Endothelial cell of umbilical vein (primary cell): ENCODE measurements at regions not wholly inside any gene's neighbourhood (a gene's known extent, or its start where the extent isn't known, plus 50 kb on each side); places are given as distances from the start of the nearest gene placed in this dataset.

Source experiments
- BruUV-seq: library from RNA; stranded (reverse); fragments of 400-500 nt; replicated peaks from 2 replicates; lab custom pipeline; 2021; lab: Mats Ljungman, UMichigan
- CTCF ChIA-PET: fragments of 300-600, 350-600 bp; sonication (Branson Sonifier 250); formaldehyde crosslinking; loops from one replicate; lab custom pipeline; 2021; ENCODE audit warnings: antibody characterized with exemption, inconsistent platforms; lab: Charles Lee
- POLR2A ChIA-PET: fragments of 300-600, 350-600 bp; sonication (Branson Sonifier 250); formaldehyde crosslinking; loops from one replicate; lab custom pipeline; 2021; ENCODE audit warnings: antibody characterized with exemption, inconsistent platforms; lab: Charles Lee
- DNase-seq: peaks from one replicate; pipeline ENCODE4 v3.0.0-alpha.2; 2011; ENCODE audit warnings: low read depth, low spot score
- FAIRE-seq: peaks from 2 replicates; lab custom pipeline; 2011; peaks lifted over from hg19 to GRCh38; lab: Jason Lieb, UNC
- H2AFZ ChIP-seq: 2 replicates; pipeline ENCODE4 v1.6.0; 2012; ENCODE audit warnings: low read depth, low read length, control low read depth, inconsistent platforms
- H3K27ac ChIP-seq: 2 replicates; pipeline ENCODE4 v1.5.1; 2011; ENCODE audit warnings: low read depth, mild to moderate bottlenecking, control low read depth, low read length, moderate library complexity; ENCODE audit not compliant: insufficient read depth
- H3K27me3 ChIP-seq, 2 experiments: 2 replicates each; pipeline versions ENCODE4 v1.6.0 to v1.6.1; 2011; ENCODE audit warnings: low read length in 2 of 2, mixed read lengths in 1 of 2; ENCODE audit not compliant: control insufficient read depth in 2 of 2, insufficient read depth in 2 of 2
- H3K36me3 ChIP-seq, 2 experiments: 2 replicates in 1 of 2; 3 replicates in 1 of 2; pipeline ENCODE4 v1.5.1; 2011; ENCODE audit warnings: low read length in 2 of 2, mild to moderate bottlenecking in 1 of 2, moderate library complexity in 1 of 2; ENCODE audit not compliant: control insufficient read depth in 2 of 2, insufficient read depth in 2 of 2; ENCODE audit errors: extremely low read depth in 1 of 2
- H3K4me1 ChIP-seq: 3 replicates; pipeline ENCODE4 v1.5.1; 2011; ENCODE audit warnings: mild to moderate bottlenecking, low read length; ENCODE audit not compliant: control insufficient read depth, insufficient read depth; ENCODE audit errors: extremely low read depth
- H3K4me2 ChIP-seq: 2 replicates; pipeline ENCODE4 v1.6.1; 2011; ENCODE audit warnings: low read length, control low read depth, mixed read lengths; ENCODE audit not compliant: insufficient read depth
- H3K4me3 ChIP-seq, 3 experiments: fragments of 200-600 bp in 1 of 3; sonication (generic), shearing (Covaris generic) in 1 of 3; replicated peaks in 1 of 3; 2 replicates each; pipeline ENCODE4 v1.5.1; 2011 to 2016; ENCODE audit warnings: control low read depth in 3 of 3, low read length in 3 of 3, mild to moderate bottlenecking in 2 of 3, inconsistent platforms in 1 of 3, low read depth in 1 of 3, moderate library complexity in 1 of 3; ENCODE audit not compliant: insufficient read depth in 1 of 3
- H3K79me2 ChIP-seq: 2 replicates; pipeline ENCODE4 v1.6.0; 2012; ENCODE audit warnings: low read length, inconsistent platforms; ENCODE audit not compliant: control insufficient read depth, insufficient read depth
- H3K9ac ChIP-seq: replicated peaks from 2 replicates; pipeline ENCODE3; 2011; ENCODE audit warnings: low read length, control low read depth; ENCODE audit not compliant: insufficient read depth; ENCODE audit errors: extremely low read depth
- H3K9me1 ChIP-seq: replicated peaks from 3 replicates; pipeline ENCODE4 v1.6.0; 2011; ENCODE audit warnings: mild to moderate bottlenecking, low read length; ENCODE audit not compliant: control insufficient read depth, insufficient read depth; ENCODE audit errors: extremely low read depth
- H3K9me3 ChIP-seq: replicated peaks from 2 replicates; pipeline ENCODE4 v1.5.1; 2012; ENCODE audit warnings: low read length, inconsistent platforms; ENCODE audit not compliant: control insufficient read depth, insufficient read depth
- H4K20me1 ChIP-seq: replicated peaks from 2 replicates; pipeline ENCODE3; 2011; ENCODE audit warnings: mild to moderate bottlenecking, low read length; ENCODE audit not compliant: control insufficient read depth, insufficient read depth; ENCODE audit errors: extremely low read depth
- CTCF ChIP-seq, 2 donors: IDR thresholded peaks; 1 replicate in 1 of 2; 2 replicates in 1 of 2; pipeline ENCODE4 v1.5.1; 2011; ENCODE audit warnings: low read length in 2 of 2, mild to moderate bottlenecking in 2 of 2, moderate library complexity in 2 of 2, control low read depth in 1 of 2, inconsistent platforms in 1 of 2, low read depth in 1 of 2; ENCODE audit not compliant: insufficient read depth in 1 of 2; ENCODE audit errors: extremely low read depth in 1 of 2
- EZH2 ChIP-seq: IDR thresholded peaks from 2 replicates; pipeline ENCODE4 v1.6.1; 2012; ENCODE audit warnings: borderline replicate concordance, low read depth, mild to moderate bottlenecking, moderate library complexity, low read length, inconsistent platforms; ENCODE audit not compliant: severe bottlenecking
- FOS ChIP-seq: IDR thresholded peaks from 2 replicates; pipeline ENCODE4 v1.6.1; 2011; ENCODE audit warnings: mild to moderate bottlenecking, low read length, moderate library complexity, borderline replicate concordance; ENCODE audit not compliant: insufficient read depth
- GATA2 ChIP-seq: IDR thresholded peaks from 2 replicates; pipeline ENCODE4 v1.7.0; 2011; ENCODE audit warnings: low read depth, mild to moderate bottlenecking, moderate library complexity, mixed read lengths, low read length; ENCODE audit not compliant: insufficient read length, insufficient read depth
- JUN ChIP-seq: IDR thresholded peaks from 2 replicates; pipeline ENCODE4 v1.6.1; 2011; ENCODE audit warnings: borderline replicate concordance, low read depth; ENCODE audit not compliant: insufficient read length, insufficient read depth
- MAX ChIP-seq: IDR thresholded peaks from 2 replicates; pipeline ENCODE4 v1.6.1; 2011; ENCODE audit not compliant: insufficient read depth, insufficient read length
- MYC ChIP-seq: IDR thresholded peaks from one replicate; pipeline ENCODE4 v1.6.1; 2011; ENCODE audit warnings: mild to moderate bottlenecking, low read depth, low read length
- POLR2A ChIP-seq: IDR thresholded peaks from 2 replicates; pipeline ENCODE4 v1.6.1; 2012; ENCODE audit warnings: low read depth, mild to moderate bottlenecking, control low read depth, low read length
- POLR2AphosphoS5 ChIP-seq: IDR thresholded peaks from 2 replicates; pipeline ENCODE4 v1.6.1; 2012; ENCODE audit warnings: low read depth, mild to moderate bottlenecking, control low read depth, low read length, moderate library complexity; ENCODE audit not compliant: insufficient read depth
- dilution Hi-C: fragments of 300-500 bp; cut with MboI; formaldehyde crosslinking; loops from one replicate; pipeline ENCODE4 v1.15.0; 2019; ENCODE audit warnings: low sequenced_read_pairs; ENCODE audit not compliant: extremely low pct_ligation_motif_present
- intact Hi-C: fragments of 100-400 bp; cut with micrococcal nuclease; formaldehyde crosslinking; loops from one replicate; pipeline ENCODE4 v1.10.0; 2022

GRCh38 chr4:120434756-120435155 lies 368.1 kb upstream of the MAD2L1 start:
- TF ChIP-seq JUN = no peak
- no peak for TF ChIP-seq CTCF (IDR thresholded peaks at IDR 0.05; ENCODE audit: extremely low read depth in 1 of 2, insufficient read depth in 1 of 2, low read depth in 1 of 2, low read length in 2 of 2)
- no peak for TF ChIP-seq MYC
- TF ChIP-seq EZH2 = no peak
- no peak for TF ChIP-seq POLR2AphosphoS5
- no peak for TF ChIP-seq GATA2
- no peak for TF ChIP-seq MAX
- no peak for TF ChIP-seq POLR2A
- no peak for TF ChIP-seq FOS
- no peak overlapping the region for H3K4me2 ChIP-seq
- CTCF ChIA-PET = no interaction called here
- H3K4me3 ChIP-seq = no peak overlapping the region
- intact Hi-C loops (no loop called here), dilution Hi-C loops (no loop called here)
- H3K9ac ChIP-seq = no peak overlapping the region
- POLR2A ChIA-PET = no interaction called here
- FAIRE-seq (no peak), DNase-seq (no peak)
- H3K9me3 ChIP-seq = no peaks in the 10 kb centered on the region
- no peaks in the 10 kb centered on the region for H3K79me2 ChIP-seq
- H3K9me1 ChIP-seq = no peaks in the 10 kb centered on the region
- H3K27ac ChIP-seq = no peak overlapping the region
- no TSS peak for BruUV-seq
- H4K20me1 ChIP-seq = no peaks in the 10 kb centered on the region
- no peaks in the 10 kb centered on the region for H3K36me3 ChIP-seq
- no peak overlapping the region for H2AFZ ChIP-seq
- no peaks in the 10 kb centered on the region for H3K4me1 ChIP-seq
- H3K27me3 ChIP-seq = no peaks in the 10 kb centered on the region
